AG10803 (cell line): ENCODE measurements at regions not wholly inside any gene's neighbourhood (a gene's known extent, or its start where the extent isn't known, plus 50 kb on each side); places are given as distances from the start of the nearest gene placed in this dataset.
"Not testable (repeated sequence)": the region's sequence is repeated elsewhere in the genome, so short reads cannot be mapped to it uniquely, and the experiment has no call there.

Experiments used
- DNase-seq: peaks from one replicate; pipeline ENCODE4 v3.0.0; 2010; ENCODE audit warnings: low read depth
- H3K4me3 ChIP-seq: 2 replicates; pipeline ENCODE4 v1.5.1; 2011; ENCODE audit warnings: mild to moderate bottlenecking, low read length, control low read depth
- TF ChIP-seq, protein P1 (sequence below): conservative IDR thresholded peaks from 2 replicates; pipeline ENCODE4 v1.5.1; 2011; ENCODE audit warnings: mild to moderate bottlenecking, low read length, control low read depth, inconsistent platforms

DNA sequence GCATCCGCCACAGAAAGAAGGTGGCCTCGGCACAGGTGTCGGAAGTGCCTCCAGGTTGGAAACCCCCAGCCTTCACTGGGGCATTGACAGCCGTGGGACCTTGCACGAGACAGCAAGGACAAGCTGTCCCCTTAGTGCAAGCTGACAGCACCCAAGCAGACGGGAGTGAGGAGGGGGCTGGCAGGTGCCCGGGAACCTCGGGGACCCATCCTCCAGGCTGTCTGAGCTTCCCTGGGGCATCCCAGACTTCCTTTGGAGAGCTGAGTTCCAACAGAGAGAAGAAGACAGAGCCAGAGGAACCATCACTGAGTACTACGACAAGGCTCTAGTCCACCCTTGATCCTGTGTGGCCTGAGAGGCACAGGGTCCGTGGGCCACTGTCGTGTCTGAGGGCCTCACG, 100.6 kb upstream of the RAB4A start:
- no peak for DNase-seq
- TF ChIP-seq, protein P1, sequence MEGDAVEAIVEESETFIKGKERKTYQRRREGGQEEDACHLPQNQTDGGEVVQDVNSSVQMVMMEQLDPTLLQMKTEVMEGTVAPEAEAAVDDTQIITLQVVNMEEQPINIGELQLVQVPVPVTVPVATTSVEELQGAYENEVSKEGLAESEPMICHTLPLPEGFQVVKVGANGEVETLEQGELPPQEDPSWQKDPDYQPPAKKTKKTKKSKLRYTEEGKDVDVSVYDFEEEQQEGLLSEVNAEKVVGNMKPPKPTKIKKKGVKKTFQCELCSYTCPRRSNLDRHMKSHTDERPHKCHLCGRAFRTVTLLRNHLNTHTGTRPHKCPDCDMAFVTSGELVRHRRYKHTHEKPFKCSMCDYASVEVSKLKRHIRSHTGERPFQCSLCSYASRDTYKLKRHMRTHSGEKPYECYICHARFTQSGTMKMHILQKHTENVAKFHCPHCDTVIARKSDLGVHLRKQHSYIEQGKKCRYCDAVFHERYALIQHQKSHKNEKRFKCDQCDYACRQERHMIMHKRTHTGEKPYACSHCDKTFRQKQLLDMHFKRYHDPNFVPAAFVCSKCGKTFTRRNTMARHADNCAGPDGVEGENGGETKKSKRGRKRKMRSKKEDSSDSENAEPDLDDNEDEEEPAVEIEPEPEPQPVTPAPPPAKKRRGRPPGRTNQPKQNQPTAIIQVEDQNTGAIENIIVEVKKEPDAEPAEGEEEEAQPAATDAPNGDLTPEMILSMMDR: no peak
- H3K4me3 ChIP-seq: no peak overlapping the region

DNA sequence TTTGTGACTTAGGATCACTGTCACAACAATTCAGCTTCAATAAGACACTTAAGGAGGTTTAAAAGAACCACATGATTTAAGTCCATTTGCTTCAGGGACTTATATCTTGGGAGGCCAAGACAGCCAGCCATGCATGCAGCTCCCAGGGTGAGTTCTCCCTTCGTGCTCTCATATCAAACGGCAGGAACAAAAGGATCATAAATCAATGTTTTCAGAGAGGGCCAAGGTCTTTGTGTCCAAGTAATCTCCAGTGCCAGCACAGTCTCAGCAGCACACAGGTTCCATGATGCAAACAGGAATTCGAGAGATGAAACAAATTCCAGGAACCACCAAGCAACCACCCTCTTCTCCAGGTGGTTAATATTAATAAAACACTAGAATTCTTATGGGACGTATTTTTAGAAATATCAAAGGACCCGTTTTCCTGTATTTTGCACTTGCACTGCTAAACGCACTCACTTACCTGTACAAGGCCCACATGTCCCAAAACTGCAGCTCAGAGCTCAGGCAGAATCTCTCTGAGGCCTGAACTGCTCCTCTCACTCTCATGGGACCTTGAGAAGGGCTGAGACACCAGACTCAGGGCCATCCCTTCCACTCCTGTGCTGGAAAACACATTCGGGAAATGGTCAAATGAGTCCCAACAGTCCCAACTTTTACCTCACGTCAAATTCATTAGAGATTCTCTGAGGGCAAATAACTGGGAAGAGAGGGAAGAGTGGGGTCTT, 100.0 kb upstream of the RAB4A start:
- TF ChIP-seq, protein P1: no peak

DNA sequence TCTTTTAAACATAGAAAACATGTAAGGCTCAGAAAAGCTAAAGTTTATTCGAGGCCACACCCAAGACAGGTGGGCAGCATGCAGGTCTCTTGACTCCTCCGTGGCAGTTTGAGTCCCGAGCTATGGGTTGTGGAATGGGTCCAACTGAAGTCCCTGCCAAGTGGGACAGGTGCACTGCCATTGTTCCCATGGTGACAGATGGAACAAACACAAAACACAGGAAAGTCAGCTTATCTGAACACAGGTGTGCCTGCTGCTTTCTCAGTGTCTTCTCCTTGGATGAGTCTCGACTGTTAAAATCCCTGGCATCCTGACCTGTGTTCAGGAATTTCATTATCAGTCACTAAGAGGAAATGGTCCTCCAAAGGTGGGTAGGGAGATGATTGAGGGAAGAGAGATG, 99.0 kb upstream of the RAB4A start:
- TF ChIP-seq, protein P1: no peak
- no peak overlapping the region for H3K4me3 ChIP-seq
- no peak for DNase-seq

More for the DNA sequence above, 100.0 kb upstream of the RAB4A start:
- H3K4me3 ChIP-seq: no peak overlapping the region
- no peak for DNase-seq

DNA sequence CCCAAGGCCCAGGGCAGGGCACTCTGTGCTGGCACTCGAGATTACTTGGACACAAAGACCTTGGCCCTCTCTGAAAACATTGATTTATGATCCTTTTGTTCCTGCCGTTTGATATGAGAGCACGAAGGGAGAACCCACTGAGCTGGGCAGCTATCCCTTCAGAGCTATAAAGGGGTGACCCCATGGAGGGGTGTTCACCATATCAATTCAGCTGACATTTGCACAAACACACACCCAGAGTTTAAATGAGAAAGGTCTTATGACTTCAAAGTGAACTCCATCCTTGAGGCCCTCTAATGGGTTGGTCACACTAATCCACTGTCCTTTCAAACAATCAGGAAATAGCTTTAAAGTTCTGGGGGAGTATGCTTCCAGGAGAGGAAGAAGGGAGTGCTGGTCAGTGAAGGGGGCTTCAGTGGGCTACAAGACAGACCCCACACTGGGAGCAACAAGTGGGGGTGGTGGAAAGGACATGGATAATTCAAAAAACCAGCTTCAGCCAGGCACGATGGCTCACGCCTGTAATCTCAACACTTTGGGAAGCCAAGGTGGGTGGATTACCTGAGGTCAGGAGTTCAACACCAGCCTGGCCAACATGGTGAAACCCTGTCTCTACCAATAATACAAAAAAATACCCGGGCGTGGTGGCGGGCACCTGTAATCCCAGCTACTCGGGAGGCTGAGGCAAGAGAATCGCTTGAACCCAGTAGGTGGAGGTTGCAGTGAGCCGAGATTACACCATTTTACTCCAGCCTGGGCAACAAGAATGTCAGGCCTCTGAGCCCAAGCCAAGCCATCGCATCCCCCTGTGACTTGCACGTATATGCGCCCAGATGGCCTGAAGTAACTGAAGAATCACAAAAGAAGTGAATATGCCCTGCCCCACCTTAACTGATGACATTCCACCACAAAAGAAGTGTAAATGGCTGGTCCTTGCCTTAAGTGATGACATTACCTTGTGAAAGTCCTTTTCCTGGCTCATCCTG, 97.1 kb upstream of the RAB4A start:
- not testable (repeated sequence) for H3K4me3 ChIP-seq

DNA sequence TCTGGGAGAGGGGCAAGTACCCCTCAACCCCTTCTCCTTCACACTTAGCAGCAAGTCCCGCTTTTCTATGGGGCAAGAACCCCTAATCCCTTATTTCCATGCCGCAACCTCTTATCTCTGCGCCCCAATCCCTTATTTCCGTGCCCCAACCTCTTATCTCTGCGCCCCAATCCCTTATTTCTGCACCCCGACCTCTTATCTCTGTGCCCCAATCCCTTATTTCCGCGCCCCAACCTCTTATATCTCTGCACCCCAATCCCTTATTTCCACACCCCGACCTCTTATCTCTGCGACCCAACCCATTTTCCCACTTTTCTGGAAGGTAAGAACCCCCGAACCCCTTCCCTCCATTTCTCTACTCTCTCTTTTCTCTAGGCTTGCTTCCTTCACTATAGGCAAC, 95.6 kb upstream of the RAB4A start:
- not testable (repeated sequence) for H3K4me3 ChIP-seq, DNase-seq

More for the DNA sequence above, 97.1 kb upstream of the RAB4A start:
- DNase-seq: not testable (repeated sequence)

DNA sequence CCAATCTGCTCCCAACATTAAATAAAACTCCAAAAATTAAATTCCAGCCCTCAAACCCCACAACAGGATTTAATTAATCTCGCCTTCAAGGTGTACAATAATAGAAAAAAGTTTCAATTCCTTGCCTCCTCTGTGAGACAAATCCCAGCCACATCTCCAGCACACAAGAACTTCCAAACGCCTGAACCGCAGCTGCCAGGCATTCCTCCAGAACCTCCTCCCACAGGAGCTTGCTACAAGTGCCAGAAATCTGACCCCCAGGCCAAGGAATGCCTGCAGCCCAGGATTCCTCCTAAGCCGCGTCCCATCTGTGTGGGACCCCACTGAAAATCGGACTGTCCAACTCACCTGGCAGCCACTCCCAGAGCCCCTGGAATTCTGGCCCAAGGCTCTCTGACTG, 94.5 kb upstream of the RAB4A start:
- H3K4me3 ChIP-seq: not testable (repeated sequence)
- peak; percentile 39 for DNase-seq

DNA sequence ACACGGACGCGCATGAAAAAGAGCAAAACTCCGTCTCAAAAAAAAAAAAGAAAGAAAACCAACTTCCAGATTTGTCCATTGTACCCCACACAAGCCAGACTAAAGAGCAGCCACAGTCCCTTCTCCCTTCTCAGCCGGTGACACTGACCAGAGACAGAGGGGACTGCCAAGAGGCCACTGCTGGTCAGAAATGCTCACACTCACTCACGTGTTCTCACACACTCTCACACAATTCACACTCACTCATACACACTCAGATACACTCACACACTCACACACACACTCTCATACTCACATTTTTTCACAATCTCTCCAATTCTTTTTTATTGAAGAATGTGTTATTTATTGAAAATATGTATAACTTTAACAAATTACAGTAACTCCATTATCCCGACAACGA, 90.8 kb upstream of the RAB4A start:
- DNase-seq: no peak
- no peak overlapping the region for H3K4me3 ChIP-seq
- TF ChIP-seq, protein P1: no peak

DNA sequence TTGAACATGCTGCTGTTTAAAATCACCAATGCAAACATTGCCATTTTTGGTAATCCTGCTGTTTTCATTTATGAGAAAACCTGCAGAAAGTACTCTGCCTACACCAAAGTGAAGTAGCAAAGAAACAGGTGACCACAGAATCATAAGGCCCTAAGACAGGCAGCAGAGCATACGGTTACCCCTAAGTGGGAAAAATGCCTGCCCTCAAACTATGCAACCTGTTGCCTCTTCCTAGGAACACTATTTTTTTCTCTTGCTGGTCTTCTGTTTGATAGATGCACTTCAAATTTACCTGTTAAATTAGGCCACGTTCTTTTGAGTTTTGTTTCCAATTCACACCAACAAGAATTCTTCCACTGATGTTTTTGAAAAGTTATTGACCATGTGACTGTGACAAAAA, 89.5 kb upstream of the RAB4A start:
- DNase-seq: no peak
- TF ChIP-seq, protein P1: no peak
- H3K4me3 ChIP-seq: no peak overlapping the region
